NCI-H82 (cell line): ENCODE measurements at regions not wholly inside any gene's neighbourhood (a gene's known extent, or its start where the extent isn't known, plus 50 kb on each side); places are given as distances from the start of the nearest gene placed in this dataset.

Source experiments
- DNase-seq: peaks from one replicate; lab custom pipeline; 2025; lab: John Stamatoyannopoulos, UW

- no peak for DNase-seq
These were observed 1574.0 kb downstream of the MAT2B start for GRCh38 chr5:165079389-165079788.

DNA sequence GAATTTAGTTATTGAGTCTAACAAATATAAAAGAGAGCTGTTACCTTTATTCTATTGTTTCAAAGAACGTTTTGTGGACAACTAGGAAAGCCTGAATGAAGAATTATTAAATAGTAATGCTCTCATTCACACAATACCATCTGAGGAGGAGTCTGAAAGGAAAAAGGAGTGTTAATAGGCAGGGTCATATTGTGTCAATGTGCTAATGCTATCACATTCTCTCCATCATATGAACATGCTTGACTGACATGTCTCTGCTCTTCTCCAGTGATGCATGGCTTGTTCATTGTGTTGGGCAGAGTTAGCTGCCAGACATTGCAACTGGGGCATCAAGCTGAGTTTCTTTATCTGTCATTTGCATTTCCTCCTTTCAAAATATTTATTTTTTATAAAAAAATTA is 1578.0 kb downstream of the MAT2B start:
- DNase-seq = no peak

GRCh38 chr5:165086465-165086864 is 1581.0 kb downstream of the MAT2B start:
- no peak for DNase-seq

DNA sequence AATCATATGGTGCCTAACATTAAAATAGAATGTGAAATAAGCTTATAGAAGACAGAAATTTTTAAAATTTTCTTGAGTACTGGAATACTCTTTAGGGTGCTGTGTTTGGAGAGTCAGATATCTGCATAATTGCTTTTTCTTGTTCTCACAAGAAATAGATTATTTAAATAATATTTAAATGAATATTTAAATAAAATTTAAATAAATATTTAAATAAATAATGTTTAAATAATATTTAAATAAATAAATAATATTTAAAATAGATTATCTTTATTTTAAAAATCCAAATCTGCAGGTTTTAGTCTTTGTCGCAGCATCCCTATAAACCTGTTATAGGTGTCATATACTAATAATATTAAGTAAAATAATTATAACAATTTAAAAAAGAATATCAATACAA is 1589.4 kb downstream of the MAT2B start:
- DNase-seq = no peak

DNA sequence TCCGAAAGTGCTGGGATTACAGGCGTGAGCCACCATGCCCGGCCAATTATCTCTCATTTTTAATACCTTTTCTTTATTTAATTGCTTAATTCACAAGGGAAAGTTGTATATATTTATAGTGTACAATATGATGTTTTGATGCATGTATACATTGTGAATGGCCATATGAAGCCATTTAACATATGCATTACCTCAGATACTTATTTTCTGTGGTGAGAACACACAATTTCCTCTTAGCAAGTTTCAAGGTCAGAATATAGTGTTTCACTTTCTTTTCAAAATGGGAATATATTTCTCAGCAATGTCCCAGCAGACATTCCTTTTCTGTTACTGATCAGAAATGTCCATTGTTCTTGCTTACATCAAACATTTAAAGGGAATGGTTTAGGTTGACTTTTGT is 1596.3 kb downstream of the MAT2B start:
- DNase-seq = no peak

- no peak for DNase-seq
These were observed 1599.2 kb downstream of the MAT2B start for GRCh38 chr5:165104611-165105010.

DNA sequence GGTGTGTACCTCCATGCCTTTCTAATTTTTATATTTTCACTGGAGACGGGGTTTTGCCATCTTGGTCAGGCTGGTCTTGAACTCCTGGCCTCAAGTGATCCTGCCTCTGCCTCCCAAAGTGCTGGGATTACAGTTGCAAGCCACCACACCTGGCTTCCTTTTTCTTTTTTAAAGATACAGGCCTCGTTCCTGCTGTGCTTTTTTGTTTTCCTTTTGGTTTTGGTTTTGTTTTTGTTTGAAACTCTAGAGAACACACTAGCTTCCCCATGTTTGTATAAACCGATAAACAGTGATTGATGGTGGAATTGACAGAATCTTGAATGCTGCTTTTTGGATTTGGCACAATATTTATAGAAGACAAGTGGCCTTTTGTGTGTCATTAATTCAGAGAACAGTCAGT is 1603.4 kb downstream of the MAT2B start:
- no peak for DNase-seq

- no peak for DNase-seq
These were observed 1613.8 kb downstream of the MAT2B start for GRCh38 chr5:165119175-165119574.

GRCh38 chr5:165126598-165126997 is 1621.2 kb downstream of the MAT2B start:
- DNase-seq = no peak

- no peak for DNase-seq
These were observed 1622.5 kb downstream of the MAT2B start for GRCh38 chr5:165127941-165128340.

DNA sequence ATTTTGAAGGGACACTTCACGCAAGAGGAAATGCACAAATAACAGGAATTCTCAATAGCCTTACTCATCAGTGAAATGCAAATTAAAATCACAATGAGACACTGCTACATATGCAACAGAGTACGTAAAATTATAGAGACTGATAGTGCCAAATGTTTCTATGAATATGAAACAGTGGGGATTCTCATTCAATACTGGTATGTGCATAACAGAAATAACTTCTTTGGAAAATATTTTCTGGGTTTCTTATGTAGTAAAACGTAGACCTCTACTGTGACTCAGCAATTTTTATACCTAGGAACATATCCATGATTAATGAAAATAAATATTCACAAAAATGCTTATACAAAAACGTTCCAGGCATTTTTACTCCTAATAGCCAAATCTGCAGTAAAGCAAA is 1625.2 kb downstream of the MAT2B start:
- DNase-seq = no peak

GRCh38 chr5:165134155-165134554 is 1628.7 kb downstream of the MAT2B start:
- DNase-seq = no peak

- DNase-seq = no peak
These were observed 1630.1 kb downstream of the MAT2B start for GRCh38 chr5:165135565-165135964.

GRCh38 chr5:165137701-165138100 is 1632.3 kb downstream of the MAT2B start:
- DNase-seq = peak; percentile 90

- peak; percentile 57 for DNase-seq
These were observed 1632.8 kb downstream of the MAT2B start for GRCh38 chr5:165138236-165138635.

GRCh38 chr5:165139262-165139661 is 1633.8 kb downstream of the MAT2B start:
- DNase-seq = no peak

DNA sequence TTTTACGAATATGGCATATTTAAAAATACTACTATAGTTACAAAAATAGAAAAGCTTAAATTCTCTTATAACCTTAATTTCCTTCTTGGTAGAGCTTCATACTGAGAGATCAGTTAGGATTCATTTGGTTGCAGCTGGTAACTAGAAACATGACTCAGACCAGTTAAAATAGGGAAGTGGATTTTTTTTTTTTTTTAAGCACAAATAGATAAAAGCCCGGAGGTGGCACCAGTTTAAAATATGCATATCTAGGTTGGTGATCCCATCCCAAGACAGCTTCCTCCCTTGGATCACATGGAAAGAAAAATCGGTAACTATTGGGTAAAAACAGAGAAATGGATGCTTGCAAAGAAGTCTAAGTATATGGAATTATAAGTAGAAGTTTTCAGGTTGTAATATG is 1634.3 kb downstream of the MAT2B start:
- no peak for DNase-seq

DNA sequence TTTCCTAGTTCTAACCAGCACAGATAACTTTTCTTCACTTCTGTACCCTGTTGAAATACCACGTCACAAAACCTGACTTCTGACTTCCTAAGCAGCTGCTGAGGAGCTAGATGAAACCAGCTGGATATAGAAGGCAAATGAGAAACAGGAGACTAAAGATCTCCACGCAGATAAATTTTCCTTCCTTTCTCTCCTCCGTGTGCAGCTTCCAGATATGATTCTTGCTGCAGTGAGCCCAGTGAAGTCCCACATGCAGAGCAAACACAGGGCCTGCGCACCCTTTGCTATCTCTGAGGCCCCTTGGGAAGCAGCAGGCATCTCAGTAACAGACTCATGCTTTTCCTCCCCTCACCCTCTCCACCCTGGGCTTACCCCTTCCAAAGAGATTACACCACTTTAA is 1638.3 kb downstream of the MAT2B start:
- DNase-seq = peak; percentile 11

DNA sequence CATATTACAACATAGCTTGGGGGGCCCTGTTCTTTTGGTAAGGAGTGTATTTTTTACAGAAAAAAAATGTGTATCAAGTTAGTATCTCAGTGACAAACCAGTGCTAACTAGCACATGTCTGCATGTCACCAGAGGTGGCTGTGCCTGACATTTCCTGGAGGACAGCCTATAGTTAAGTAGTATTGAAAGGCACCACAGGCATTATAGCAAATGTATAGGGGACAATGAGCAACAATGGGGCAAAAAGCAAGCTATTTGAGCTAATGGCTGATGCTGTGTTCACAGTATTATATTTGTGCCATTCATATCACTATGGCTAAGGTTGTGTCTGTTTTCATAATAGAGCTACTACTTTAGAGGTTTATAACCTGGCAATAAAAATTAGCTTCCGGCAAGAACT is 1644.0 kb downstream of the MAT2B start:
- no peak for DNase-seq

- DNase-seq = no peak
These were observed 1646.6 kb downstream of the MAT2B start for GRCh38 chr5:165152058-165152457.

GRCh38 chr5:165157219-165157618 is 1651.8 kb downstream of the MAT2B start:
- no peak for DNase-seq

GRCh38 chr5:165161204-165161603 is 1655.8 kb downstream of the MAT2B start:
- DNase-seq = peak; percentile 7

DNA sequence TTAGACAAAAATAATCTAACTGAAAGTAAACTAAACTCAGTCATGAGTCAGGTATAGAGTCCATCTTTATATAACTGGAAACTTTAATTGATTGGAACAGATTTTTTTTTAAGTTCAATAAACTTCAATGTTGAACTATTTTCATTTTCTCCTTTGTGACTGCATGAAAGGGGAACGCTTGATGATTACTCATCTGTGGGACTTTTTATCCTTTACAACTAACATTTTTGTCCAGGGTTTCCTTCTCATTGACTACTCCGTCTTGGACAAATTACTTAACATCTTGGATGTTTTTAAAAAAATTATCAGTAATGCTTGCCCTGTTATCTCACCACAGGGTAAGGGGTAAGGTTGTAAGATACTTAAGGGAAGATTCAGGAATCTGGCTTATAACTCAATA is 1658.4 kb downstream of the MAT2B start:
- no peak for DNase-seq

DNA sequence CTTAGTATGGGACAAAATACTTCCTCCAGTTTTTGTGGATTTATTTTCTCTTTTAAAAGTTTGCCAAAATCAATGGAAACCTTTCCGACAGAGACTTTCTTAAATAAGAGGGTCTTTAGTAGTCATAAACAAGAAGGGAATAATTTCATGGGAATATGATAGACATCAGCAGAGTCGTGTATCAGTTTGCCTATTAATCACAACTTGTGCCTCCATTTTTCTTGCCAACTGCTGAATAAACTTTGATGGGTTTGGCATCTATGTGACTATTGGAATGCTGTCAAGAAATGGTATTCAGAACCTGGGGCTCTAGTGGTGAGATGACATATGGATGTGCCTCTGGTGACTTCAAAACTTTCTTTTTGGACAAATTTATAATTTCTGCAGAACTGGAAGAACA is 1668.2 kb downstream of the MAT2B start:
- no peak for DNase-seq

- no peak for DNase-seq
These were observed 1669.6 kb downstream of the MAT2B start for GRCh38 chr5:165175041-165175440.
